H1 (cell line): ENCODE measurements at regions not wholly inside any gene's neighbourhood (a gene's known extent, or its start where the extent isn't known, plus 50 kb on each side); places are given as distances from the start of the nearest gene placed in this dataset.

Experiments
- CTCF ChIA-PET: fragments of 300-600 bp; sonication (Branson Sonifier 250); formaldehyde crosslinking; loops from one replicate; lab custom pipeline; 2021; ENCODE audit not compliant: partially characterized antibody; lab: Charles Lee
- POLR2A ChIA-PET: fragments of 300-600 bp; sonication (Branson Sonifier 250); formaldehyde crosslinking; loops from one replicate; lab custom pipeline; 2021; ENCODE audit warnings: inconsistent platforms; ENCODE audit not compliant: partially characterized antibody; lab: Charles Lee
- DNase-seq, 2 experiments: peaks; one replicate each; pipeline versions ENCODE4 v3.0.0 to v3.0.0-alpha.2; 2010 to 2022; ENCODE audit warnings: low spot score in 2 of 2, low read depth in 1 of 2, mixed read lengths in 1 of 2
- FAIRE-seq: peaks from 2 replicates; lab custom pipeline; 2011; peaks lifted over from hg19 to GRCh38; lab: Jason Lieb, UNC
- H2AFZ ChIP-seq: 2 replicates; pipeline ENCODE4 v1.8.1; 2012; ENCODE audit warnings: low read length, inconsistent platforms
- H2AK5ac ChIP-seq: 2 replicates; pipeline ENCODE4 v1.6.1; 2013; ENCODE audit warnings: low read depth, low read length
- H2BK120ac ChIP-seq: replicated peaks from 2 replicates; pipeline ENCODE3; 2013; ENCODE audit warnings: low read depth, low read length, inconsistent platforms
- H2BK12ac ChIP-seq: 2 replicates; pipeline ENCODE4 v1.6.1; 2013; ENCODE audit warnings: low read depth, low read length
- H2BK15ac ChIP-seq: 2 replicates; pipeline ENCODE4 v1.6.1; 2013; ENCODE audit warnings: low read length
- H2BK20ac ChIP-seq: 2 replicates; pipeline ENCODE4 v1.6.1; 2013; ENCODE audit warnings: low read length
- H2BK5ac ChIP-seq: 2 replicates; pipeline ENCODE4 v1.6.1; 2013; ENCODE audit warnings: low read depth, low read length
- H3K14ac ChIP-seq: 2 replicates; pipeline ENCODE4 v1.6.1; 2013; ENCODE audit warnings: inconsistent platforms; ENCODE audit not compliant: insufficient read length
- H3K18ac ChIP-seq: 2 replicates; pipeline ENCODE4 v1.6.1; 2013; ENCODE audit warnings: low read length; ENCODE audit errors: extremely low read depth
- H3K23ac ChIP-seq: 2 replicates; pipeline ENCODE4 v1.6.1; 2013; ENCODE audit warnings: inconsistent platforms; ENCODE audit not compliant: insufficient read length
- H3K23me2 ChIP-seq: 2 replicates; pipeline ENCODE4 v1.6.1; 2013; ENCODE audit warnings: low read depth, low read length
- H3K27ac ChIP-seq: 2 replicates; pipeline ENCODE4 v1.6.1; 2011; ENCODE audit warnings: low read depth, low read length, inconsistent platforms
- H3K27me3 ChIP-seq, 4 experiments: replicated peaks in 1 of 4; 1 replicate in 1 of 4; 2 replicates in 3 of 4; pipeline versions ENCODE4 v1.6.1 to v1.8.1; 2011 to 2013; ENCODE audit warnings: low read length in 3 of 4, mild to moderate bottlenecking in 3 of 4, inconsistent platforms in 2 of 4, mixed read lengths in 2 of 4, moderate library complexity in 1 of 4; ENCODE audit not compliant: control insufficient read depth in 3 of 4, insufficient read depth in 3 of 4; ENCODE audit errors: extremely low read depth in 1 of 4
- H3K36me3 ChIP-seq, 4 experiments: 2 replicates each; pipeline versions ENCODE4 v1.6.1 to v1.8.1; 2011 to 2013; ENCODE audit warnings: mild to moderate bottlenecking in 4 of 4, low read length in 3 of 4, moderate library complexity in 2 of 4, control low read depth in 1 of 4, inconsistent platforms in 1 of 4; ENCODE audit not compliant: insufficient read depth in 4 of 4, control insufficient read depth in 2 of 4
- H3K4ac ChIP-seq: replicated peaks from 2 replicates; pipeline ENCODE3; 2013; ENCODE audit warnings: low read length, low read depth, mixed read lengths, inconsistent platforms; ENCODE audit not compliant: insufficient read length
- H3K4me1 ChIP-seq, 4 experiments: replicated peaks in 1 of 4; 1 replicate in 1 of 4; 2 replicates in 3 of 4; pipeline versions ENCODE4 v1.6.1 to v1.8.1; 2011 to 2013; ENCODE audit warnings: low read length in 3 of 4, inconsistent platforms in 2 of 4, mixed read lengths in 1 of 4; ENCODE audit not compliant: insufficient read depth in 4 of 4, control insufficient read depth in 3 of 4
- H3K4me2 ChIP-seq, 2 experiments: 2 replicates each; pipeline versions ENCODE4 v1.6.1 to v1.8.1; 2011 to 2013; ENCODE audit warnings: low read depth in 2 of 2, low read length in 2 of 2, control low read depth in 1 of 2, inconsistent platforms in 1 of 2, mild to moderate bottlenecking in 1 of 2; ENCODE audit not compliant: insufficient read depth in 1 of 2
- H3K4me3 ChIP-seq, 4 experiments: fragments of 200-600, 300-600 bp in 1 of 4; sonication (generic), shearing (Covaris generic), sonication (Bioruptor Twin) in 1 of 4; 2 replicates each; pipeline versions ENCODE4 v1.5.1 to v1.8.1; 2011 to 2016; ENCODE audit warnings: low read length in 4 of 4, low read depth in 3 of 4, control low read depth in 2 of 4, inconsistent platforms in 2 of 4, mild to moderate bottlenecking in 2 of 4, mixed read lengths in 1 of 4, moderate library complexity in 1 of 4; ENCODE audit not compliant: insufficient read depth in 2 of 4; ENCODE audit errors: extremely low read depth in 1 of 4
- H3K56ac ChIP-seq: replicated peaks from 2 replicates; pipeline ENCODE3; 2013; ENCODE audit warnings: low read depth, mild to moderate bottlenecking, mixed read lengths, low read length, inconsistent platforms; ENCODE audit not compliant: insufficient read length
- H3K79me1 ChIP-seq: 2 replicates; pipeline ENCODE4 v1.6.1; 2013; ENCODE audit warnings: low read depth, low read length, control low read depth
- H3K79me2 ChIP-seq, 2 experiments: 2 replicates each; pipeline versions ENCODE4 v1.6.1 to v1.8.1; 2012 to 2013; ENCODE audit warnings: low read length in 2 of 2, mild to moderate bottlenecking in 2 of 2, inconsistent platforms in 1 of 2; ENCODE audit not compliant: insufficient read depth in 2 of 2, control insufficient read depth in 1 of 2
- H3K9ac ChIP-seq, 4 experiments: replicated peaks in 1 of 4; 1 replicate in 1 of 4; 2 replicates in 3 of 4; pipeline versions ENCODE4 v1.6.1 to v1.8.1; 2011 to 2013; ENCODE audit warnings: low read depth in 3 of 4, low read length in 3 of 4, control low read depth in 2 of 4, mild to moderate bottlenecking in 2 of 4, moderate library complexity in 2 of 4, inconsistent platforms in 1 of 4; ENCODE audit errors: extremely low read depth in 1 of 4
- H3K9me3 ChIP-seq, 2 experiments: 2 replicates each; pipeline versions ENCODE4 v1.6.1 to v1.8.1; 2012 to 2013; ENCODE audit warnings: mild to moderate bottlenecking in 2 of 2, moderate library complexity in 2 of 2, control low read depth in 1 of 2, inconsistent platforms in 1 of 2, low read depth in 1 of 2, low read length in 1 of 2, mixed read lengths in 1 of 2; ENCODE audit not compliant: insufficient read depth in 2 of 2
- H4K20me1 ChIP-seq, 2 experiments: replicated peaks in 1 of 2; 2 replicates each; pipeline versions ENCODE3 to v1.8.1; 2011 to 2013; ENCODE audit warnings: inconsistent platforms in 2 of 2, low read length in 2 of 2, mild to moderate bottlenecking in 1 of 2; ENCODE audit not compliant: insufficient read depth in 2 of 2, control insufficient read depth in 1 of 2
- H4K5ac ChIP-seq: 2 replicates; pipeline ENCODE4 v1.6.1; 2013; ENCODE audit warnings: low read length, low read depth, mixed read lengths, inconsistent platforms; ENCODE audit not compliant: insufficient read length
- H4K8ac ChIP-seq: 2 replicates; pipeline ENCODE4 v1.8.0; 2013; ENCODE audit warnings: mild to moderate bottlenecking, moderate library complexity, low read length, inconsistent platforms; ENCODE audit not compliant: insufficient read depth; ENCODE audit errors: extremely low read depth
- H4K91ac ChIP-seq: replicated peaks from 2 replicates; pipeline ENCODE3; 2013; ENCODE audit warnings: low read length, mixed read lengths, inconsistent platforms; ENCODE audit not compliant: insufficient read length
- CREB1 ChIP-seq: IDR thresholded peaks from 2 replicates; pipeline ENCODE4 v1.6.1; 2012; ENCODE audit warnings: inconsistent platforms
- CTBP2 ChIP-seq: IDR thresholded peaks from 2 replicates; pipeline ENCODE4 v1.7.0; 2011; ENCODE audit warnings: borderline replicate concordance, mild to moderate bottlenecking, moderate library complexity, mixed read lengths, low read length; ENCODE audit not compliant: insufficient read depth, insufficient read length
- EGR1 ChIP-seq: IDR thresholded peaks from 2 replicates; pipeline ENCODE4 v1.6.1; 2011; ENCODE audit warnings: low read depth, low read length, borderline replicate concordance
- KDM1A ChIP-seq: fragments of 200-600, 300-600 bp; sonication (generic); IDR thresholded peaks from 2 replicates; pipeline ENCODE4 v1.7.1; 2016; ENCODE audit warnings: mild to moderate bottlenecking, low read length, borderline replicate concordance
- SIN3A ChIP-seq, 2 experiments: IDR thresholded peaks in 1 of 2; conservative IDR thresholded peaks in 1 of 2; 2 replicates each; pipeline ENCODE4 v1.6.1; 2011 to 2012; ENCODE audit warnings: low read length in 2 of 2, improper control_type of control experiment in 1 of 2, low read depth in 1 of 2, mild to moderate bottlenecking in 1 of 2
- SRF ChIP-seq: IDR thresholded peaks from 2 replicates; pipeline ENCODE4 v1.6.1; 2011; ENCODE audit warnings: mild to moderate bottlenecking, low read depth, low read length, moderate library complexity
- TAF1 ChIP-seq: IDR thresholded peaks from 2 replicates; pipeline ENCODE4 v1.6.1; 2011; ENCODE audit warnings: mild to moderate bottlenecking, low read depth, low read length
- WGBS, 2 experiments: shearing (Covaris generic) in 1 of 2; methylation state at CpG; one replicate each; pipeline versions ENCODE4 v1.1.6 to v1.1.7; 2013 to 2015; ENCODE audit warnings: low lambda C conversion rate in 2 of 2, mixed read lengths in 2 of 2, inconsistent platforms in 1 of 2, low coverage in 1 of 2, missing lambda C conversion rate in 1 of 2; ENCODE audit not compliant: insufficient replicate concordance in 2 of 2, insufficient coverage in 1 of 2, insufficient read length in 1 of 2; ENCODE audit errors: extremely low coverage in 1 of 2, missing lambda C conversion rate in 1 of 2; 5-methylcytosine and 5-hydroxymethylcytosine counted together
- TF ChIP-seq, protein P1 (sequence below), 3 experiments: IDR thresholded peaks; 1 replicate in 2 of 3; 2 replicates in 1 of 3; pipeline versions ENCODE4 v1.5.1 to v1.6.1; 2011; ENCODE audit warnings: low read length in 3 of 3, mild to moderate bottlenecking in 3 of 3, inconsistent platforms in 2 of 3, low read depth in 1 of 3, moderate library complexity in 1 of 3; ENCODE audit not compliant: insufficient read depth in 1 of 3; ENCODE audit errors: control extremely low read depth in 1 of 3

DNA sequence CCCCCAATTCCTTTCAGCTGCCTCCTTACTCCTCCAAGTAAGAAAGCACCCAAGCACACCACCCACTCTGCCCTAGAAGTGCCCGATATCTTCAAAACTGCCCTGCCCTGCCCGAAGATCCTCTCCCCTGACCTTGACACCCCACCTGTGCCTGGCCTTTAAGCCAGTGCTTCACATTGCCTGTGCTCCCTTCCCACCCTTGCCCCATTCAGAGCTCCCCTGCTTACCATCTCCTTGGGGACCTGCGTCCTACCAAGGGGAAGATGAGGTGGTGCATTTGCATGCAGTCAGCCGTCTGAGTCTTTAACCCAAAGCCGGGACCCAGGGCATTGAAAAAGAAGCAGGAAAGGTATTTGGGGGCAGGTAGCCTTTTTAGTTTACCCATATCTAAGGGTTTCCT, 73.5 kb upstream of the SLCO3A1 start:
- H3K4ac ChIP-seq, result no peak overlapping the region
- no peak overlapping the region for H2AK5ac ChIP-seq
- H3K18ac ChIP-seq, result no peak overlapping the region
- H3K14ac ChIP-seq, result peak overlapping the region; percentile 49
- no peak overlapping the region for H3K4me3 ChIP-seq
- FAIRE-seq (no peak), DNase-seq (no peak)
- H3K36me3 ChIP-seq, result no peaks in the 10 kb centered on the region
- H3K9me3 ChIP-seq, result no peaks in the 10 kb centered on the region
- H2BK120ac ChIP-seq, result no peak overlapping the region
- WGBS, 2 experiments, result 74% methylated on average over 5 of the region's 5 CpGs; no CpG with 5 or more reads in 1 of the 2 experiments
- ChIA-PET CTCF (interaction anchor here (1.2 kb wide), 2 partner anchors 10 to 42 kb away, joined by 3 read pairs; no protein-coding TSS in a partner anchor), POLR2A (interaction anchor here (0.6 kb wide), 1 partner anchor 211 kb away, joined by 3 read pairs; no protein-coding TSS in a partner anchor)
- H3K56ac ChIP-seq, result no peak overlapping the region
- H3K79me1 ChIP-seq, result no peaks in the 10 kb centered on the region
- no peak overlapping the region for H2BK15ac ChIP-seq
- no peak overlapping the region for H2AFZ ChIP-seq
- H3K9ac ChIP-seq, result no peak overlapping the region
- no peaks in the 10 kb centered on the region; a peak in 1 of 7 replicates for H3K4me1 ChIP-seq
- H3K79me2 ChIP-seq, result no peaks in the 10 kb centered on the region
- no peaks in the 10 kb centered on the region; the same call in 1 of the 2 replicates for H3K23me2 ChIP-seq
- H3K23ac ChIP-seq, result no peak overlapping the region
- H4K20me1 ChIP-seq, result no peaks in the 10 kb centered on the region
- no peak overlapping the region for H4K8ac ChIP-seq
- no peaks in the 10 kb centered on the region for H3K27me3 ChIP-seq
- H2BK12ac ChIP-seq, result no peak overlapping the region
- H3K27ac ChIP-seq, result no peak overlapping the region
- H4K91ac ChIP-seq, result no peak overlapping the region
- H3K4me2 ChIP-seq, result no peak overlapping the region
- H2BK5ac ChIP-seq, result no peak overlapping the region
- no peak overlapping the region for H2BK20ac ChIP-seq
- H4K5ac ChIP-seq, result no peak overlapping the region
- TF ChIP-seq EGR1, result no peak
- no peak for TF ChIP-seq KDM1A
- no peak for TF ChIP-seq SIN3A (conservative IDR thresholded peaks at IDR 0.05 in 1 of 2, IDR thresholded peaks at IDR 0.05 in 1 of 2; ENCODE audit: low read depth in 1 of 2, low read length in 2 of 2)
- TF ChIP-seq, protein P1, sequence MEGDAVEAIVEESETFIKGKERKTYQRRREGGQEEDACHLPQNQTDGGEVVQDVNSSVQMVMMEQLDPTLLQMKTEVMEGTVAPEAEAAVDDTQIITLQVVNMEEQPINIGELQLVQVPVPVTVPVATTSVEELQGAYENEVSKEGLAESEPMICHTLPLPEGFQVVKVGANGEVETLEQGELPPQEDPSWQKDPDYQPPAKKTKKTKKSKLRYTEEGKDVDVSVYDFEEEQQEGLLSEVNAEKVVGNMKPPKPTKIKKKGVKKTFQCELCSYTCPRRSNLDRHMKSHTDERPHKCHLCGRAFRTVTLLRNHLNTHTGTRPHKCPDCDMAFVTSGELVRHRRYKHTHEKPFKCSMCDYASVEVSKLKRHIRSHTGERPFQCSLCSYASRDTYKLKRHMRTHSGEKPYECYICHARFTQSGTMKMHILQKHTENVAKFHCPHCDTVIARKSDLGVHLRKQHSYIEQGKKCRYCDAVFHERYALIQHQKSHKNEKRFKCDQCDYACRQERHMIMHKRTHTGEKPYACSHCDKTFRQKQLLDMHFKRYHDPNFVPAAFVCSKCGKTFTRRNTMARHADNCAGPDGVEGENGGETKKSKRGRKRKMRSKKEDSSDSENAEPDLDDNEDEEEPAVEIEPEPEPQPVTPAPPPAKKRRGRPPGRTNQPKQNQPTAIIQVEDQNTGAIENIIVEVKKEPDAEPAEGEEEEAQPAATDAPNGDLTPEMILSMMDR (IDR thresholded peaks at IDR 0.05; ENCODE audit: control extremely low read depth in 1 of 3, insufficient read depth in 1 of 3, low read depth in 1 of 3, low read length in 3 of 3), result no peak
- no peak for TF ChIP-seq CREB1
- TF ChIP-seq CTBP2, result no peak
- no peak for TF ChIP-seq SRF
- TF ChIP-seq TAF1, result no peak
